ENCODE measurements at regions not wholly inside any gene's neighbourhood (a gene's known extent, or its start where the extent isn't known, plus 50 kb on each side); places are given as distances from the start of the nearest gene placed in this dataset.

GRCh38 chr20:17043323-17043722, 183.5 kb upstream of the PCSK2 start:
- no peaks in the 10 kb centered on the region for H3K9me3 ChIP-seq (replicated peaks; ENCODE audit: control insufficient read depth, insufficient read depth, low read length)
- in situ Hi-C loops (cut with MboI), result no loop called here
- TF ChIP-seq BMI1 (IDR thresholded peaks at IDR 0.05; ENCODE audit: borderline replicate concordance), result no peak
- TF ChIP-seq USF2 (IDR thresholded peaks at IDR 0.05; ENCODE audit: borderline replicate concordance, low read depth, low read length), result no peak
- ATAC-seq (no peak), FAIRE-seq (no peak), DNase-seq (ENCODE audit: low read depth, low spot score) (no peak)
- H3K4me2 ChIP-seq (ENCODE audit: control insufficient read depth, insufficient read depth), result no peak overlapping the region
- intact Hi-C loops (cut with micrococcal nuclease; ENCODE audit: unreplicated experiment), result no loop called here
- no peaks in the 10 kb centered on the region for H3K79me2 ChIP-seq (ENCODE audit: control insufficient read depth, insufficient read depth, low read length)
- ChIA-PET SMC1A (ENCODE audit: uncharacterized antibody, unreplicated experiment) (no interaction called here), POLR2A (no interaction called here), RAD21 (ENCODE audit: unreplicated experiment) (no interaction called here), CTCF (no interaction called here)
- H3K27ac ChIP-seq (ENCODE audit: control insufficient read depth, insufficient read depth), result no peak overlapping the region
- no peaks in the 10 kb centered on the region for H3K4me1 ChIP-seq (ENCODE audit: control insufficient read depth, insufficient read depth, low read length)
- no peak overlapping the region for H2AFZ ChIP-seq (ENCODE audit: control insufficient read depth, low read depth, low read length)
- H3K27me3 ChIP-seq (replicated peaks in 1 of 2; ENCODE audit: control insufficient read depth in 2 of 2, insufficient read depth in 2 of 2, low read length in 1 of 2), result no peaks in the 10 kb centered on the region
- H4K20me1 ChIP-seq (ENCODE audit: control insufficient read depth, insufficient read depth), result no peaks in the 10 kb centered on the region
- 66% methylated on average over 5 of the region's 5 CpGs for WGBS (ENCODE audit: insufficient coverage, insufficient replicate concordance, low lambda C conversion rate, missing lambda C conversion rate)
- BruUV-seq (replicated peaks), result no TSS peak
- no peak overlapping the region for H3K4me3 ChIP-seq
- H3K9ac ChIP-seq (ENCODE audit: control insufficient read depth, insufficient read depth, low read length), result no peak overlapping the region
- H3K36me3 ChIP-seq (ENCODE audit: control insufficient read depth in 2 of 2, insufficient read depth in 2 of 2, low read length in 1 of 2), result no peaks in the 10 kb centered on the region

DNA sequence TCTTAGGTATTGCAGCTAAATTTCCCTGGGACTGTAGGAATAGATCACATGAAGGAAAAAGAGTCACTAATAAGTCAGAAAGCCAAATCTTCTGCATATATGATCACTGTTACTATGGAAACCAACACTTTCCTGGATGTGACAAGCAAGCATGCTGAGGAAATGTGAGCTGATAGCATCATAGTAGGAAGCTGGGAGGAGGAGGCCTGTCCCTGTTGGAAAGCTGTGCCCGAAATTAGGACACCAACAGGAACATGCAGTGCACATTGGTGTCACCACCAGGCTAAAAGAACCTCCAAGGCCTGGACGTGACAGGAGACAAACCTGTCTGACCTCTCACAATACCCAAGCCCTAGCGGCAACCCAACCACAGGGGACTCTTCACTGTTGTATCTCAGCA, 181.9 kb upstream of the PCSK2 start:
- Histone ChIP-seq H3K27me3 (replicated peaks in 1 of 2; ENCODE audit: control insufficient read depth in 2 of 2, insufficient read depth in 2 of 2, low read length in 1 of 2) (no peaks in the 10 kb centered on the region), H4K20me1 (ENCODE audit: control insufficient read depth, insufficient read depth) (no peaks in the 10 kb centered on the region), H3K9ac (ENCODE audit: control insufficient read depth, insufficient read depth, low read length) (no peak overlapping the region), H3K9me3 (replicated peaks; ENCODE audit: control insufficient read depth, insufficient read depth, low read length) (no peaks in the 10 kb centered on the region), H3K79me2 (ENCODE audit: control insufficient read depth, insufficient read depth, low read length) (no peaks in the 10 kb centered on the region), H3K4me3 (no peak overlapping the region), H3K36me3 (ENCODE audit: control insufficient read depth in 2 of 2, insufficient read depth in 2 of 2, low read length in 1 of 2) (no peaks in the 10 kb centered on the region), H3K27ac (ENCODE audit: control insufficient read depth, insufficient read depth) (no peak overlapping the region), H3K4me1 (ENCODE audit: control insufficient read depth, insufficient read depth, low read length) (no peaks in the 10 kb centered on the region), H3K4me2 (ENCODE audit: control insufficient read depth, insufficient read depth) (no peak overlapping the region), H2AFZ (ENCODE audit: control insufficient read depth, low read depth, low read length) (no peak overlapping the region)
- intact Hi-C loops (cut with micrococcal nuclease; ENCODE audit: unreplicated experiment) (no loop called here), in situ Hi-C loops (cut with MboI) (no loop called here)
- ATAC-seq, result no peak
- BruUV-seq (replicated peaks), result no TSS peak
- ChIA-PET POLR2A (no interaction called here), SMC1A (ENCODE audit: uncharacterized antibody, unreplicated experiment) (interaction anchor here (1.4 kb wide), 1 partner anchor 9 kb away, joined by 3 read pairs; no protein-coding TSS in a partner anchor), CTCF (no interaction called here), RAD21 (ENCODE audit: unreplicated experiment) (no interaction called here)
- no peak for FAIRE-seq
- 5% methylated on average over 3 of the region's 3 CpGs for WGBS (ENCODE audit: insufficient coverage, insufficient replicate concordance, low lambda C conversion rate, missing lambda C conversion rate)
- DNase-seq (ENCODE audit: low read depth, low spot score), result no peak
- TF ChIP-seq MTA2 (IDR thresholded peaks at IDR 0.05; ENCODE audit: low read depth) (no peak), SUPT20H (IDR thresholded peaks at IDR 0.05; ENCODE audit: borderline replicate concordance, control insufficient read depth, low read depth, low read length) (no peak), HDGF (IDR thresholded peaks at IDR 0.05) (no peak), ZNF207 (IDR thresholded peaks at IDR 0.05; ENCODE audit: borderline replicate concordance) (no peak), BCLAF1 (IDR thresholded peaks at IDR 0.05) (no peak), POLR2AphosphoS2 (IDR thresholded peaks at IDR 0.05; ENCODE audit: low read depth, low read length) (no peak), POU2F2 (IDR thresholded peaks at IDR 0.05; ENCODE audit: borderline replicate concordance, low read depth, low read length) (no peak), ASH2L (IDR thresholded peaks at IDR 0.05; ENCODE audit: borderline replicate concordance, low read depth) (no peak), TAF1 (IDR thresholded peaks at IDR 0.05; ENCODE audit: borderline replicate concordance, low read depth, low read length) (no peak), FOS (IDR thresholded peaks at IDR 0.05; ENCODE audit: borderline replicate concordance, extremely low read depth, insufficient read length) (no peak)
- TF ChIP-seq, protein P1, sequence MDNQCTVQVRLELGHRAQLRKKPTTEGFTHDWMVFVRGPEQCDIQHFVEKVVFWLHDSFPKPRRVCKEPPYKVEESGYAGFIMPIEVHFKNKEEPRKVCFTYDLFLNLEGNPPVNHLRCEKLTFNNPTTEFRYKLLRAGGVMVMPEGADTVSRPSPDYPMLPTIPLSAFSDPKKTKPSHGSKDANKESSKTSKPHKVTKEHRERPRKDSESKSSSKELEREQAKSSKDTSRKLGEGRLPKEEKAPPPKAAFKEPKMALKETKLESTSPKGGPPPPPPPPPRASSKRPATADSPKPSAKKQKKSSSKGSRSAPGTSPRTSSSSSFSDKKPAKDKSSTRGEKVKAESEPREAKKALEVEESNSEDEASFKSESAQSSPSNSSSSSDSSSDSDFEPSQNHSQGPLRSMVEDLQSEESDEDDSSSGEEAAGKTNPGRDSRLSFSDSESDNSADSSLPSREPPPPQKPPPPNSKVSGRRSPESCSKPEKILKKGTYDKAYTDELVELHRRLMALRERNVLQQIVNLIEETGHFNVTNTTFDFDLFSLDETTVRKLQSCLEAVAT (IDR thresholded peaks at IDR 0.05), result no peak
